ENCODE measurements at regions not wholly inside any gene's neighbourhood (a gene's known extent, or its start where the extent isn't known, plus 50 kb on each side); places are given as distances from the start of the nearest gene placed in this dataset.
"Not testable (repeated sequence)": the region's sequence is repeated elsewhere in the genome, so short reads cannot be mapped to it uniquely, and the experiment has no call there.

- POLR2A ChIA-PET (ENCODE audit: unreplicated experiment); intact Hi-C loops (cut with micrococcal nuclease); H3K36me3 ChIP-seq (ENCODE audit: control insufficient read depth, insufficient read depth, low read length); H3K14ac ChIP-seq (replicated peaks; ENCODE audit: low read depth, low read length); H3K4me3 ChIP-seq (ENCODE audit: insufficient read depth, low read depth, low read length); H2BK15ac ChIP-seq (ENCODE audit: low read depth, low read length); H2BK20ac ChIP-seq (ENCODE audit: low read depth, low read length); H3K23ac ChIP-seq (ENCODE audit: low read depth, low read length); H3K18ac ChIP-seq (ENCODE audit: low read depth, low read length); H2AK5ac ChIP-seq (ENCODE audit: low read depth, low read length); H2AFZ ChIP-seq (replicated peaks; ENCODE audit: low read length, poor library complexity); H3K27me3 ChIP-seq (ENCODE audit: control insufficient read depth, insufficient read depth, low read length); H3K56ac ChIP-seq (ENCODE audit: extremely low read depth, insufficient read depth, low read length); H4K20me1 ChIP-seq (ENCODE audit: insufficient read depth, low read length); H3K4ac ChIP-seq (ENCODE audit: low read depth, low read length); H4K5ac ChIP-seq (ENCODE audit: low read depth, low read length); in situ Hi-C loops (cut with MboI; ENCODE audit: low sequenced_read_pairs); H3K4me1 ChIP-seq (ENCODE audit: control insufficient read depth, insufficient read depth, low read length); H2BK120ac ChIP-seq (ENCODE audit: low read depth, low read length); H2AK9ac ChIP-seq (replicated peaks; ENCODE audit: low read depth, low read length, poor library complexity); H3K4me2 ChIP-seq (ENCODE audit: low read depth, low read length); H4K91ac ChIP-seq (ENCODE audit: insufficient read depth, low read depth, low read length); H3K79me1 ChIP-seq (ENCODE audit: low read depth in 1 of 2, low read length in 2 of 2); H3K9me3 ChIP-seq (ENCODE audit: control insufficient read depth, insufficient read depth, low read length); H2BK5ac ChIP-seq (ENCODE audit: low read depth, low read length, poor library complexity, severe bottlenecking); BruUV-seq (replicated peaks); H4K8ac ChIP-seq (ENCODE audit: low read depth in 2 of 2, low read length in 2 of 2); DNase-seq; H3K9me1 ChIP-seq (ENCODE audit: insufficient read depth, low read length); ATAC-seq (ENCODE audit: low read depth); H3K27ac ChIP-seq (ENCODE audit: insufficient read depth, low read length); dilution Hi-C loops (cut with HindIII; ENCODE audit: low sequenced_read_pairs, unreplicated experiment); H3K9ac ChIP-seq (ENCODE audit: low read depth, low read length): not testable (repeated sequence)
- no CpG with 5 or more reads among the region's 8 CpGs for WGBS, 2 experiments (ENCODE audit: extremely low coverage in 2 of 2, insufficient read length in 1 of 2)
- CTCF ChIA-PET, result interaction anchor here (0.7 kb wide), 1 partner anchor 12 kb away, joined by 3 read pairs; no protein-coding TSS in a partner anchor
These were observed 86.5 kb downstream of the XCL2 start for GRCh38 chr1:168457296-168457695.
